ENCODE measurements at regions not wholly inside any gene's neighbourhood (a gene's known extent, or its start where the extent isn't known, plus 50 kb on each side); places are given as distances from the start of the nearest gene placed in this dataset.

GRCh38 chr13:70284371-70284770 is 176.1 kb upstream of the KLHL1 start:
- TF ChIP-seq TAF1 (IDR thresholded peaks at IDR 0.05; ENCODE audit: borderline replicate concordance, low read depth, low read length): no peak
- TF ChIP-seq POLR2AphosphoS5 (IDR thresholded peaks at IDR 0.05; ENCODE audit: low read depth, low read length): no peak
- TF ChIP-seq POLR2A (IDR thresholded peaks at IDR 0.05; ENCODE audit: low read depth, low read length): no peak
